A549 (cell line): ENCODE measurements at regions not wholly inside any gene's neighbourhood (a gene's known extent, or its start where the extent isn't known, plus 50 kb on each side); places are given as distances from the start of the nearest gene placed in this dataset.
A peak's percentile ranks its signal among the peaks of the same experiment; 100 is the strongest.

Source experiments
- ATAC-seq, 2 experiments: fragments of 200-7000 bp in 1 of 2; fragments of >200 bp in 1 of 2; cut with Nextera tagmentation in 1 of 2; cut with Tn5 transposase in 1 of 2; 3 replicates each; pipeline versions ENCODE4 v1.8.0 to v1.9.1; 2018 to 2020; ENCODE audit warnings: mild to moderate bottlenecking in 1 of 2, moderate library complexity in 1 of 2
- CTCF ChIA-PET: fragments of 300-600 bp; sonication (Branson Sonifier 250); formaldehyde crosslinking; extraction: SDS; loops from one replicate; lab custom pipeline; 2021; ENCODE audit warnings: antibody characterized with exemption, inconsistent platforms; lab: Yijun Ruan, JAX
- POLR2A ChIA-PET: fragments of 350-600 bp; formaldehyde crosslinking; extraction: SDS; loops from one replicate; lab custom pipeline; 2021; ENCODE audit warnings: antibody characterized with exemption, inconsistent platforms; lab: Yijun Ruan, JAX
- DNase-seq, 2 experiments: peaks; one replicate each; pipeline versions ENCODE4 v3.0.0 to v3.0.0-alpha.2; 2011 to 2016; ENCODE audit warnings: low read depth in 1 of 2, low spot score in 1 of 2
- FAIRE-seq: peaks from 2 replicates; lab custom pipeline; 2011; peaks lifted over from hg19 to GRCh38; lab: Jason Lieb, UNC
- H3K27ac ChIP-seq, 2 experiments: fragments of >200 bp; sonication (Bioruptor Twin); formaldehyde crosslinking; 3 replicates each; pipeline ENCODE4 v1.5.1; 2016 to 2017
- H3K4me1 ChIP-seq: fragments of >200 bp; sonication (Bioruptor Twin); formaldehyde crosslinking; 3 replicates; pipeline ENCODE4 v1.6.1; 2016
- H3K4me2 ChIP-seq: fragments of >200 bp; sonication (Bioruptor Twin); formaldehyde crosslinking; 3 replicates; pipeline ENCODE4 v1.6.1; 2016
- H3K4me3 ChIP-seq: fragments of >200 bp; sonication (Bioruptor Twin); formaldehyde crosslinking; 3 replicates; pipeline ENCODE4 v1.5.1; 2016
- H3K9me3 ChIP-seq: fragments of >200 bp; sonication (Bioruptor Twin); formaldehyde crosslinking; 3 replicates; pipeline ENCODE4 v1.6.1; 2016
- ATOH8 ChIP-seq: fragments of 250-450 bp; sonication (Bioruptor Pico); IDR thresholded peaks from 2 replicates; pipeline ENCODE4 v1.5.0; 2020; ENCODE audit warnings: low read depth, mild to moderate bottlenecking, moderate library complexity
- CBX2 ChIP-seq: fragments of 200-600 bp; sonication (generic); IDR thresholded peaks from 2 replicates; pipeline ENCODE4 v1.6.1; 2016; ENCODE audit warnings: low read depth, mild to moderate bottlenecking, borderline replicate concordance
- CBX8 ChIP-seq: fragments of 200-600 bp; sonication (generic); IDR thresholded peaks from 2 replicates; pipeline ENCODE4 v1.6.1; 2016
- CEBPB ChIP-seq, 2 experiments: fragments of >200 bp in 1 of 2; sonication (Bioruptor Twin) in 1 of 2; formaldehyde crosslinking in 1 of 2; IDR thresholded peaks; 2 replicates each; pipeline ENCODE4 v1.6.1; 2012 to 2016
- ESRRA ChIP-seq: fragments of 150-350 bp; IDR thresholded peaks from 2 replicates; pipeline ENCODE4 v1.6.1; 2014; ENCODE audit warnings: mild to moderate bottlenecking, low read length, borderline replicate concordance
- HOXB5 ChIP-seq: fragments of 250-450 bp; sonication (Bioruptor Pico); IDR thresholded peaks from 2 replicates; pipeline ENCODE4 v1.5.0; 2020; ENCODE audit warnings: mild to moderate bottlenecking, moderate library complexity
- RAD21 ChIP-seq, 2 experiments: fragments of >200 bp in 1 of 2; sonication (Bioruptor Twin) in 1 of 2; formaldehyde crosslinking in 1 of 2; IDR thresholded peaks in 1 of 2; conservative IDR thresholded peaks in 1 of 2; 2 replicates in 1 of 2; 3 replicates in 1 of 2; pipeline ENCODE4 v1.6.1; 2012 to 2018; ENCODE audit warnings: inconsistent platforms in 1 of 2
- RCOR1 ChIP-seq: fragments of 150-350 bp; IDR thresholded peaks from 2 replicates; pipeline ENCODE4 v1.6.1; 2014; ENCODE audit warnings: antibody characterized with exemption, low read length, low read depth
- RNF2 ChIP-seq: fragments of 200-600 bp; sonication (generic); IDR thresholded peaks from 2 replicates; pipeline ENCODE4 v1.6.1; 2016; ENCODE audit warnings: low read depth, mild to moderate bottlenecking, antibody characterized with exemption, moderate library complexity, borderline replicate concordance
- SMC3 ChIP-seq: fragments of >200 bp; sonication (Bioruptor Twin); formaldehyde crosslinking; IDR thresholded peaks from 3 replicates; pipeline ENCODE4 v1.6.1; 2018; ENCODE audit warnings: inconsistent platforms
- TP53 ChIP-seq: fragments of 250-450 bp; sonication (Bioruptor Pico); IDR thresholded peaks from 2 replicates; pipeline ENCODE4 v1.5.0; 2021; ENCODE audit warnings: mild to moderate bottlenecking, moderate library complexity
- WGBS: methylation state at CpG from one replicate; pipeline ENCODE4 v1.1.6; 2017; ENCODE audit errors: missing lambda C conversion rate; 5-methylcytosine and 5-hydroxymethylcytosine counted together
- TF ChIP-seq, protein P1 (sequence below): fragments of >200 bp; sonication (Bioruptor Twin); formaldehyde crosslinking; IDR thresholded peaks from 3 replicates; pipeline ENCODE4 v1.6.1; 2016
- TF ChIP-seq, protein P2 (sequence below): IDR thresholded peaks from 2 replicates; pipeline ENCODE4 v1.6.1; 2012
- TF ChIP-seq, protein P3 (sequence below): fragments of >200 bp; sonication (Bioruptor Twin); formaldehyde crosslinking; IDR thresholded peaks from 3 replicates; pipeline ENCODE4 v1.5.1; 2016

- DNase-seq, result no peak
- POLR2A ChIA-PET, result interaction anchor here (0.6 to 1.4 kb wide), 3 partner anchors 119 to 342 kb away, joined by 3 to 4 read pairs (median 4); partner anchors contain the start of genes RHOB and SDC1
- TF ChIP-seq RCOR1 (no peak), CBX8 (no peak), HOXB5 (CRISPR knock-in tag) (no peak), TP53 (no peak), CBX2 (no peak), ESRRA (no peak), RNF2 (no peak)
- TF ChIP-seq, protein P1, sequence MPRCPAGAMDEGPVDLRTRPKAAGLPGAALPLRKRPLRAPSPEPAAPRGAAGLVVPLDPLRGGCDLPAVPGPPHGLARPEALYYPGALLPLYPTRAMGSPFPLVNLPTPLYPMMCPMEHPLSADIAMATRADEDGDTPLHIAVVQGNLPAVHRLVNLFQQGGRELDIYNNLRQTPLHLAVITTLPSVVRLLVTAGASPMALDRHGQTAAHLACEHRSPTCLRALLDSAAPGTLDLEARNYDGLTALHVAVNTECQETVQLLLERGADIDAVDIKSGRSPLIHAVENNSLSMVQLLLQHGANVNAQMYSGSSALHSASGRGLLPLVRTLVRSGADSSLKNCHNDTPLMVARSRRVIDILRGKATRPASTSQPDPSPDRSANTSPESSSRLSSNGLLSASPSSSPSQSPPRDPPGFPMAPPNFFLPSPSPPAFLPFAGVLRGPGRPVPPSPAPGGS, result no peak
- TF ChIP-seq, protein P2, sequence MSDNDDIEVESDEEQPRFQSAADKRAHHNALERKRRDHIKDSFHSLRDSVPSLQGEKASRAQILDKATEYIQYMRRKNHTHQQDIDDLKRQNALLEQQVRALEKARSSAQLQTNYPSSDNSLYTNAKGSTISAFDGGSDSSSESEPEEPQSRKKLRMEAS, result no peak
- TF ChIP-seq, all 56 proteins: peak for 0
- Histone ChIP-seq H3K4me2 (no peak overlapping the region), H3K9me3 (no peaks in the 10 kb centered on the region), H3K4me1 (peaks cover 23% of the 10 kb centered on the region), H3K27ac (0 out of 6 replicates have a peak overlapping the region, but pooled peaks of 1 of the 2 experiments have one; percentile 19), H3K4me3 (no peak overlapping the region)
- CTCF ChIA-PET, result interaction anchor here (0.6 to 12.6 kb wide), 27 partner anchors 8 to 537 kb away, joined by 3 to 149 read pairs (median 4); partner anchors contain the start of gene SDC1
- ATAC-seq, result no peak
- FAIRE-seq, result no peak
- 66% methylated on average over 8 of the region's 9 CpGs for WGBS
These were observed 53.6 kb upstream of the LAPTM4A start for GRCh38 chr2:20104900-20105545.

DNA sequence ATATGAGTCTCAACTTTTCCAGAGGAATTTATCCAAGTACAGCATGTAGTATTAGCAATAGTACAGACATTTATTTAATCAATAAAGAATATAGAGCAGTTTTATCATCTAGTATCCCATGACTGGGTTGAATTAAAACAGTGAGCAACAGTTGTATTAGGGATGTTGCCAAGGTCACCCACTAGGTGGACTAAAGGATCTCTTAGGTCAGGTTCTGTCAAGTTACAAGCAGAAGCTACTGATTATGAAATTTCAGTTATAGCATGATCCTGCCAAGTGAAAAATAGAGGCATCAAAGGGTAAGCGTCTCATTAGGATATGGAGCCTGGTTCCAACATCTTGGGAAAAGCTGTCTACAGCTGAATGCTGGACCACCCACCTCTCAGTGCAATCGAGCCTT lies 52.1 kb upstream of the LAPTM4A start:
- no peaks in the 10 kb centered on the region for H3K9me3 ChIP-seq
- no peak overlapping the region for H3K27ac ChIP-seq
- peak; percentile 39 to 80 for DNase-seq
- WGBS, result 24% methylated on average over 2 of the region's 2 CpGs
- ChIA-PET CTCF (interaction anchor here (0.6 to 12.6 kb wide), 46 partner anchors 9 to 223 kb away, joined by 3 to 149 read pairs (median 5); partner anchors contain the start of gene SDC1), POLR2A (interaction anchor here (1.0 to 1.1 kb wide), 3 partner anchors 76 to 122 kb away, joined by 4 to 6 read pairs (median 4); partner anchors contain the start of gene SDC1)
- ATAC-seq, result peak; percentile 76 to 83
- FAIRE-seq, result no peak
- H3K4me2 ChIP-seq, result no peak overlapping the region
- peaks cover 10% of the 10 kb centered on the region; the same call in 2 of the 3 replicates for H3K4me1 ChIP-seq
- no peak overlapping the region for H3K4me3 ChIP-seq
- TF ChIP-seq RAD21 (conservative IDR thresholded peaks at IDR 0.05 in 1 of 2, IDR thresholded peaks at IDR 0.05 in 1 of 2) (peak; percentile 85), TP53 (no peak), SMC3 (peak; percentile 78), ATOH8 (no peak), CEBPB (IDR thresholded peaks at IDR 0.05) (peak in 1 of 2 experiments; percentile 74; a peak in 3 of 4 replicates)
- TF ChIP-seq, protein P2, result no peak
- TF ChIP-seq, protein P3, sequence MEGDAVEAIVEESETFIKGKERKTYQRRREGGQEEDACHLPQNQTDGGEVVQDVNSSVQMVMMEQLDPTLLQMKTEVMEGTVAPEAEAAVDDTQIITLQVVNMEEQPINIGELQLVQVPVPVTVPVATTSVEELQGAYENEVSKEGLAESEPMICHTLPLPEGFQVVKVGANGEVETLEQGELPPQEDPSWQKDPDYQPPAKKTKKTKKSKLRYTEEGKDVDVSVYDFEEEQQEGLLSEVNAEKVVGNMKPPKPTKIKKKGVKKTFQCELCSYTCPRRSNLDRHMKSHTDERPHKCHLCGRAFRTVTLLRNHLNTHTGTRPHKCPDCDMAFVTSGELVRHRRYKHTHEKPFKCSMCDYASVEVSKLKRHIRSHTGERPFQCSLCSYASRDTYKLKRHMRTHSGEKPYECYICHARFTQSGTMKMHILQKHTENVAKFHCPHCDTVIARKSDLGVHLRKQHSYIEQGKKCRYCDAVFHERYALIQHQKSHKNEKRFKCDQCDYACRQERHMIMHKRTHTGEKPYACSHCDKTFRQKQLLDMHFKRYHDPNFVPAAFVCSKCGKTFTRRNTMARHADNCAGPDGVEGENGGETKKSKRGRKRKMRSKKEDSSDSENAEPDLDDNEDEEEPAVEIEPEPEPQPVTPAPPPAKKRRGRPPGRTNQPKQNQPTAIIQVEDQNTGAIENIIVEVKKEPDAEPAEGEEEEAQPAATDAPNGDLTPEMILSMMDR, result peak; percentile 72
